NCI-H82 treated with DMSO at 0.1 percent for 48 hours (cell line): ENCODE measurements at regions not wholly inside any gene's neighbourhood (a gene's known extent, or its start where the extent isn't known, plus 50 kb on each side); places are given as distances from the start of the nearest gene placed in this dataset.

ENCODE experiments used
- DNase-seq: peaks from one replicate; lab custom pipeline; 2025; ENCODE audit not compliant: unreplicated experiment; lab: John Stamatoyannopoulos, UW

- DNase-seq = no peak
These were observed 515.7 kb downstream of the RPS24 start for GRCh38 chr10:78549140-78549935.

GRCh38 chr10:78550090-78550489, 516.4 kb downstream of the RPS24 start:
- DNase-seq = no peak

GRCh38 chr10:78550716-78551115, 517.1 kb downstream of the RPS24 start:
- no peak for DNase-seq

GRCh38 chr10:78551184-78552005, 517.4 kb upstream of the ZMIZ1 start:
- DNase-seq = no peak

GRCh38 chr10:78552261-78552811, 516.4 kb upstream of the ZMIZ1 start:
- DNase-seq = no peak

GRCh38 chr10:78553792-78554191, 515.0 kb upstream of the ZMIZ1 start:
- DNase-seq = peak; percentile 39

- no peak for DNase-seq
These were observed 513.6 kb upstream of the ZMIZ1 start for GRCh38 chr10:78555128-78555527.

GRCh38 chr10:78556705-78557432, 511.9 kb upstream of the ZMIZ1 start:
- no peak for DNase-seq

GRCh38 chr10:78557433-78557925, 511.3 kb upstream of the ZMIZ1 start:
- no peak for DNase-seq

- no peak for DNase-seq
These were observed 509.0 kb upstream of the ZMIZ1 start for GRCh38 chr10:78559661-78560340.

GRCh38 chr10:78560341-78560688, 508.5 kb upstream of the ZMIZ1 start:
- DNase-seq = no peak

- no peak for DNase-seq
These were observed 505.5 kb upstream of the ZMIZ1 start for GRCh38 chr10:78563314-78563713.

GRCh38 chr10:78565841-78566240, 502.9 kb upstream of the ZMIZ1 start:
- DNase-seq = peak; percentile 54

- DNase-seq = no peak
These were observed 502.3 kb upstream of the ZMIZ1 start for GRCh38 chr10:78566284-78567111.

- no peak for DNase-seq
These were observed 500.9 kb upstream of the ZMIZ1 start for GRCh38 chr10:78567680-78568455.

- DNase-seq = no peak
These were observed 500.1 kb upstream of the ZMIZ1 start for GRCh38 chr10:78568620-78569019.

- no peak for DNase-seq
These were observed 498.0 kb upstream of the ZMIZ1 start for GRCh38 chr10:78570633-78571235.

GRCh38 chr10:78571286-78571685, 497.5 kb upstream of the ZMIZ1 start:
- no peak for DNase-seq

- DNase-seq = no peak
These were observed 496.9 kb upstream of the ZMIZ1 start for GRCh38 chr10:78571891-78572290.
